ENCODE measurements at regions not wholly inside any gene's neighbourhood (a gene's known extent, or its start where the extent isn't known, plus 50 kb on each side); places are given as distances from the start of the nearest gene placed in this dataset.

DNA sequence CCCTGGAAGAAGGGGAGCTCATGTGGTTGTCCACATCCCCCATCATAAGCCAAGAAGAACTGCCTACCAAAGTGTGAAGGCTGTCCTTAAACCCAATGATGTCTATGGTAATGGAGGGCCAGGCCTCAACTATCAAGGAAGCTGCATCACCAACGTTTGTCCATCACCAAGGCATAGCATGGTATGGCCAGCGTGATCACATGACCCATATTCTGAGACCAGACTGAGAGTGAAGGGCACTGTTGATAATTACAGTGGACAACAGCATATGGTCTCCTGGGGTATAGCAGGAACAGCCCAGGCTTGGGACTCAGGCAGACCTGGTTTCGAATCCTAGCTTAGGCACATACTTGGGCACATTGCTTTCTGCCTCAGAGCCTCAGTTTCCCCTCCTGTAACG is 218.2 kb upstream of the RREB1 start:
- TF ChIP-seq CTCF (conservative IDR thresholded peaks at IDR 0.05) (no peak), ZFX (IDR thresholded peaks at IDR 0.05) (no peak)
